ENCODE measurements at regions not wholly inside any gene's neighbourhood (a gene's known extent, or its start where the extent isn't known, plus 50 kb on each side); places are given as distances from the start of the nearest gene placed in this dataset.
"Not testable (repeated sequence)": the region's sequence is repeated elsewhere in the genome, so short reads cannot be mapped to it uniquely, and the experiment has no call there.

- DNase-seq, result no peak
Observed at GRCh38 chr12:67457778-67458665, 188.9 kb downstream of the CAND1 start.

GRCh38 chr12:67459173-67459572 is 189.4 kb upstream of the DYRK2 start:
- DNase-seq, result no peak

- no peak for DNase-seq
Observed at GRCh38 chr12:67459578-67459977, 189.0 kb upstream of the DYRK2 start.

- DNase-seq, result no peak
Observed at GRCh38 chr12:67460388-67460787, 188.2 kb upstream of the DYRK2 start.

DNA sequence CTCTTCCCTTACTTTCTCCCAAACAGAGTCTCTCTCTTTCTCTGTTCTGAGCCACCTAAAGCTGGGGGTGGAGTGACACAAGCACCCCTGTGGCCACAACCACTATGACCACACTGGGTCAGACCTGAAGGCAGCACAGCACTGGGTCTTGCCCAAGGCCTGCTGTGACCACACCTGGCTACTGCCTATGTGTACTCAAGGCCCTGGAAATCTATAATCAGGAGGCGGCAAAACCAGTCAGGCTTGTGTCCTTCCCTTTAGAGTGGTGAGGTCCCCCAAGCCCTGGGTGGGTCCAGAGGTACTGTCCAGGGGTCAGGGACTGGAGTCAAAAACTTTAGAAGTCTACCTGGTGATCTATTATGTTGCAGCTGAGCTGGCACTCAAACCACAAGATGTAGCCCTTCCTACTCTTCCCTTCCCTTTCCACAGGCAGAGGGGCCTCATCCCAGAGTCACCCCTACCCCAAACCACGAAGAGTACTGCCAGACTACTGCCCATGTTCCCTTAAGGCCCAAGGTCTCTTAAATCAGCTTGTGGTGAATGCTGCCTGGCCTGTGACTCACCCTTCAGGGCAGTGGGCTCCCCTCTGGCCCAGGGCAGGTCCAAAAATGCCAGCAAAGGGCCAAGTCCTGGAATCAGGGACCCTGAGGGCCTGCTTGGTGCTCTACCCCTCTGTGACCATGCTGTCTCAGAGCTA is 179.8 kb upstream of the DYRK2 start:
- DNase-seq, result no peak

DNA sequence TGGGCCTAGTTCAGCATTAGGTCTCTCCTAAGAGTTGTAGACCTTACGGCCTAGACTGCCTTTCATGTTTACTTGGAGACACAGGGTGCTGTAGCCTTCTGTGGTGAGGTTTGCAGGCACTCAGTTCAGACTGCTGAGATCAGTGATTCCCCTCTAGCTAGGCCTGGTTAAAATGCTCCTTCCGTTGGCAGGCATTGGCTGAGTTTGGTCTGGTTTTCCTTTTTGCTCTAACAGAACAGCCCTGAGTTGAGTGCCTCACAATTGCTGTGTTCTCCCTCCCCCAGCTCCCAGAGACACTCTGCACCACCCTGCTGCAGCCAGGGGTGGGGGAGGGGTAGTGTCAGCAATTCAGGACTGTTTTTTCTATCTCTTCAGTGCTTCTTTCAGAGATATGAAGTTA is 178.9 kb upstream of the DYRK2 start:
- DNase-seq, result no peak

GRCh38 chr12:67471810-67472209 is 176.7 kb upstream of the DYRK2 start:
- no peak for DNase-seq

- DNase-seq, result no peak
Observed at GRCh38 chr12:67472539-67472938, 176.0 kb upstream of the DYRK2 start.

- no peak for DNase-seq
Observed at GRCh38 chr12:67474934-67475620, 173.5 kb upstream of the DYRK2 start.

DNA sequence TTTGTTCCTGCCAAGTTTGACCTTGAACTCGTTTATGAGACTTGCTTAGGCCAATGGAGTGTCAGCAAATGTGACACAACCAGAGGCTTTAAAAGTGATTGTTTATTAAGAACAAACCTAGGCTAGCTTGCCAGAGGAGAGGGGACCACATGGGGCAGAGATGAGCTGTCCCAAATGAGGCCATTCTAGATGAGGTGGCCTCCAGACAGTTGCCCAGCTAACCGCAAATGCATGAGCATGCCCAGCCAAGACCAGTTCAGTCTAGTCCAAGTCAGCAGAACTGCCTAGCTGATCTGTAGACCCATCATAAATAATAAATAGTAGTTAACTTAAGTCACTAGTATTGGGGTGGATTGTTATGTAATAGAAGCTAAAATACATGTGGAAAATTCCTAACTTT is 172.8 kb upstream of the DYRK2 start:
- no peak for DNase-seq

- DNase-seq, result no peak
Observed at GRCh38 chr12:67477681-67478265, 170.8 kb upstream of the DYRK2 start.

DNA sequence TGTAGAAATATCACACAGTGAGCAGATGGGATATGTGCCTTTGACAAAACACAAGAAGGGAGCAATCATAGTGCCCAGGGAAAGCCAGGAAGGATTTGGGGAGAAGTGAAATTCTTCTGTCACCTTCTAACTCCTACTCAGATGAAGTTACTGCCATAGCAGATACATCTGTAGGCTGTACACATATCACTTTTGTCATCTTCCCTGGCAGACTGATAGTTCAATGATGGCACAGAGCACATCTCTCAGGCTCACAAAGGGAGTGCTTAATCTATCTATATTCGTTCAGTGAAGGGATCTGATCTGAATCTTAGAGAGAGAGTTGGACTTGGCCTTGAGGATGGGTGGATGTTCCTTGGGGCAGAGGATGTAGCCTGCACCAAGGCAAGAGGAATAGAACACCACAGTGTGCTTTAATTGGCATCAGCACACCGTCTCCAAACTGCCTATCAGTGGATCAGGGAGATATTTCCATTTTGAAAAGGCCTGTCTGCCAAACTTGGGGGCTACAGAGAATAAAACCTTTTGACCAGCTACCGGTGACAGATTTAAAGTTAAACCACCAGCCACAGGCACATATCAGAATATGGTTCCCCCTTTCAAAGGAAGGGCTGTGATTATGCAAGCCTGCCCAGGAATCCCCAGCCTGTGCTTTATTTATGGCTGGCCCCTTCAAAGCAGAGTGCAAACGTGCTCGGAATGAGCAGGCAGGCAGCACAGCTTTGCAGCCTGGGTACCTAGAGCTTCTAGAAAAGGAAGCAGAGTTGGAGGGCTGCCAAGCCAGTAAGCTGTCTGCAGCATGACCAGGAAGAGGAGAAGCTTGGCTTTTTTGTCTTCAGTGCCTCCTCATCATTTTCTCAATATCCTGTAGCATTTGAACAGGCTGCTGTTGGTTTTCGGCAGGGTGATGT is 165.5 kb upstream of the DYRK2 start:
- DNase-seq, result peak; percentile 74

DNA sequence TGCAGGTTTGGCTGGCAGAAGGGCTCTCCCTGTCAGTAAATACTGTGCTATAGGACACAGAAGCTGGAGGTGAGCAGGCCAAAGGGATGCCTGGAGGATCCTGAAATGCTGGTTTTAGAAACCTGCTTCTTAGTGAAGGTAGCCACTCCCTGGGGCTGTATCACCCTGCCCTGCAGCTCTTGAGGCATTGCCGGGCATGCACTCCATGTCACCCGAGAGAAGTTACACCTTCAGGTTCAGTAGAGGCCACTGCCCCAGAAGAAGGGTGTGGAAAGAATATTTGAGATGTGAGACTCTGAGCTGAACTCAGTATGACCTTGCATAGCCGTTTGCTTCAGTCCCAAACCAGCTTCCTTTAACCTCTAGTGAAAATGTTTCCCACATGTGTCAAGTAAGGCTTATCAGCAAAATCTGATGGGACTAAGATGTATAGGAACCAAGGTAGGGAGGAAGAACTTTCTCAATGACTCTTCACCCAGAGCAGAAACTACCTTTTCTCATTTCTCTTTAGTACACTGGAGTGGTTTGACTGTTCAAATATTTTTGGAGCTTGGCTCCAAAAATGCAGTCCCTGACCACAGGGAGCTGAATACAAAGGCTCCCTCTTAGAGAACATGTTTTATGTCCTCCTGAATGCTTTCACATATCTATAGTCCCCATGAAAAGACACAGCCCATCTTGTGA is 164.5 kb upstream of the DYRK2 start:
- no peak for DNase-seq

GRCh38 chr12:67484791-67485480 is 163.6 kb upstream of the DYRK2 start:
- peak; percentile 9 for DNase-seq

- no peak for DNase-seq
Observed at GRCh38 chr12:67486671-67487070, 161.9 kb upstream of the DYRK2 start.

DNA sequence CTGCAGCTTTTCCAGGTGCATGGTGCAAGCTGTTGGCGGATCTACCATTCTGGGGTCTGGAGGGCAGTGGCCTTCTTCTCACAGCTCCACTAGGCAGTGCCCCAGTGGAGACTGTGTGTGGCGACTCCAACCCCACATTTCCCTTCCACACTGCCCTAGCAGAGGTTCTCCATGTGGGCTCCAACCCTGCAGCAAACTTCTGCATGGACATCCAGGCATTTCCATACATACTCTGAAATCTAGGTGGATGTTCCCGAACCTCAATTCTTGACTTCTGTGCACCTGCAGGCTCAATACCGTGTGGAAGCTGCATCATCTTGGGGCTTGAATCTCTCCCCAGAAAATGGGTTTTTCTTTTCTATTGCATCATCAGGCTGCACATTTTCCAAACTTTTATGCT is 160.2 kb upstream of the DYRK2 start:
- DNase-seq, result not testable (repeated sequence)

DNA sequence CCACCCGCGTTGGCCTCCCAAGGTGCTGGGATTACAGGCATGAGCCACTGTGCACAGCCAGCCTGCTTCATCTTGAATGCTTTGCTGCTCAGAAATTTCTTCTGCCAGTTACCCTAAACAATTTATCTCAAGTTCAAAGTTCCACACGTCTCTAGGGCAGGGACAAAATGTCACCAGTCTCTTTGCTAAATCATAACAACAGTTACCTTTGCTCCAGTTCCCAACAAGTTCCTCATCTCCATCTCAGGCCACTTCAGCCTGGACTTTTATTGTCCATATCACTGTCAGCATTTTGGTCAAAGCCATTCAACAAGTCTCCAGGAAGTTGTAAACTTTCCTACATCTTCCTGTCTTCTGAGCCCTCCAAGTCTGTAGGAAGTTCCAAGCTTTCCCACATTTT is 159.5 kb upstream of the DYRK2 start:
- DNase-seq, result no peak

- DNase-seq, result no peak
Observed at GRCh38 chr12:67496581-67496980, 152.0 kb upstream of the DYRK2 start.

- no peak for DNase-seq
Observed at GRCh38 chr12:67498991-67499390, 149.6 kb upstream of the DYRK2 start.

DNA sequence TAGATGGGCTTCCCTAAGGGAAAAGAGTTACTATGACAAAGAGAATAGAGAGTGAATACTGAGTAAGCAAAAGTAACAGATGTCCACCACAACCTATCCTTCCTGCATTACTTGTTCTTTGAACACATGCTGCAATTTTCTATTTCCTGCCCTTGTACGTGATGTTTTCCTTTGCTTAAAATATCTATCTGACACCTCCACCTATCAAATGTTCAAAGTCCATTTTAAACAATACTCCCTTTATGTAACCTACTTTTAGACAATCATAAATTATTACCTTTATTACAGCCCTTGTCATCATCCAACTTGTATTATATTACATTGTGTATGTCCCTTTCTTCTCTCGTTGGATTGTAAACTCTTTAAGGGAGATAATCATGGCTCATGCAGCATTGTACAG is 147.2 kb upstream of the DYRK2 start:
- DNase-seq, result no peak

DNA sequence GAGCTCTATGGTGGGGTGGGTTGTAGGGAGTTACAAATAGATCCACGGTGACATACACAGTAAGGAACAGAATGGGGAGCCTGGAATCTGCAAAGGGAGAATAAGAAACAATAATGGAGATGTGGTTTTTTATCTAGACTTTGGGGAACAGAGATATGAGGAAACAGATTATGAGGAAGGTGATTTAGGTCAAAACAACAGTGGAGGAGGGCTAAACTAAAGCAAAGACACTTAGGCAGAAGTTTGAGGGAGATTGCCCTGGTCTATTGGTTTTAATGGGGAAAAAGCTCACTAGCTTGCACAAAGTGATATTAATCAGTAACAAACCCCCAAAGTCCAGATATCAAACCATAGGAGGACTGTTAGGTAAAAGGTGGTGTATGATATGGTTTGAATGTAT is 144.5 kb upstream of the DYRK2 start:
- DNase-seq, result no peak
